Liver (tissue), 7 donors: ENCODE measurements at regions not wholly inside any gene's neighbourhood (a gene's known extent, or its start where the extent isn't known, plus 50 kb on each side); places are given as distances from the start of the nearest gene placed in this dataset.

ENCODE experiments used
- DNase-seq: peaks from one replicate; pipeline ENCODE4 v3.0.0-alpha.2; 2017; ENCODE audit warnings: low spot score
- H3K27ac ChIP-seq, 2 donors: one replicate each; pipeline ENCODE4 v1.7.0; 2013; ENCODE audit warnings: inconsistent platforms in 2 of 2, low read length in 2 of 2, control low read depth in 1 of 2, low read depth in 1 of 2, mild to moderate bottlenecking in 1 of 2
- H3K27me3 ChIP-seq, 4 donors: one replicate each; pipeline versions ENCODE4 v1.6.1 to v1.7.0; 2013; ENCODE audit warnings: low read length in 3 of 4, inconsistent platforms in 1 of 4, mild to moderate bottlenecking in 1 of 4, moderate library complexity in 1 of 4; ENCODE audit not compliant: control insufficient read depth in 4 of 4, insufficient read depth in 4 of 4
- H3K36me3 ChIP-seq, 4 donors: one replicate each; pipeline versions ENCODE4 v1.6.1 to v1.7.0; 2013; ENCODE audit warnings: low read length in 3 of 4, mild to moderate bottlenecking in 3 of 4, low read depth in 1 of 4, moderate library complexity in 1 of 4; ENCODE audit not compliant: control insufficient read depth in 4 of 4, insufficient read depth in 3 of 4
- H3K4me1 ChIP-seq, 4 donors: one replicate each; pipeline versions ENCODE4 v1.6.1 to v1.7.0; 2013; ENCODE audit warnings: low read length in 3 of 4, mild to moderate bottlenecking in 3 of 4, moderate library complexity in 1 of 4; ENCODE audit not compliant: control insufficient read depth in 4 of 4, insufficient read depth in 4 of 4
- H3K4me3 ChIP-seq, 3 donors: one replicate each; pipeline versions ENCODE4 v1.6.1 to v1.7.0; 2013; ENCODE audit warnings: low read length in 3 of 3, control low read depth in 1 of 3, low read depth in 1 of 3, mild to moderate bottlenecking in 1 of 3
- H3K9ac ChIP-seq, 2 donors: one replicate each; pipeline ENCODE4 v1.7.0; 2013; ENCODE audit warnings: low read length in 2 of 2, mild to moderate bottlenecking in 2 of 2, moderate library complexity in 2 of 2, control low read depth in 1 of 2, low read depth in 1 of 2
- H3K9me3 ChIP-seq, 4 donors: one replicate each; pipeline versions ENCODE4 v1.6.1 to v1.7.0; 2013; ENCODE audit warnings: low read length in 3 of 4; ENCODE audit not compliant: control insufficient read depth in 4 of 4
- ATF3 ChIP-seq: IDR thresholded peaks from 2 replicates; pipeline ENCODE4 v1.6.1; 2016; ENCODE audit warnings: antibody characterized with exemption
- CTCF ChIP-seq: fragments of 150-350 bp; IDR thresholded peaks from 2 replicates; pipeline ENCODE4 v1.5.1; 2017; ENCODE audit warnings: improper control_type of control experiment, low read depth, low read length; ENCODE audit not compliant: missing input control
- EGR1 ChIP-seq, 2 donors: IDR thresholded peaks; 2 replicates each; pipeline ENCODE4 v1.6.1; 2016 to 2018; ENCODE audit warnings: antibody characterized with exemption in 2 of 2, low read depth in 2 of 2
- FOXA1 ChIP-seq: IDR thresholded peaks from 2 replicates; pipeline ENCODE4 v1.6.1; 2016; ENCODE audit warnings: antibody characterized with exemption
- FOXA2 ChIP-seq: IDR thresholded peaks from 2 replicates; pipeline ENCODE4 v1.6.1; 2016; ENCODE audit warnings: antibody characterized with exemption
- GABPA ChIP-seq, 2 donors: IDR thresholded peaks in 1 of 2; conservative IDR thresholded peaks in 1 of 2; 2 replicates each; pipeline ENCODE4 v1.6.1; 2016; ENCODE audit warnings: antibody characterized with exemption in 2 of 2, mild to moderate bottlenecking in 1 of 2, moderate library complexity in 1 of 2
- HNF4A ChIP-seq, 2 donors: conservative IDR thresholded peaks; 2 replicates each; pipeline ENCODE4 v1.6.1; 2016; ENCODE audit warnings: antibody characterized with exemption in 2 of 2, mild to moderate bottlenecking in 2 of 2
- HNF4G ChIP-seq: IDR thresholded peaks from 2 replicates; pipeline ENCODE4 v1.6.1; 2016; ENCODE audit warnings: antibody characterized with exemption
- MAX ChIP-seq: IDR thresholded peaks from 2 replicates; pipeline ENCODE4 v1.6.1; 2016; ENCODE audit warnings: antibody characterized with exemption
- REST ChIP-seq: IDR thresholded peaks from 2 replicates; pipeline ENCODE4 v1.6.1; 2016; ENCODE audit warnings: antibody characterized with exemption, mild to moderate bottlenecking
- RXRA ChIP-seq, 2 donors: IDR thresholded peaks; 2 replicates each; pipeline ENCODE4 v1.6.1; 2017 to 2018; ENCODE audit warnings: antibody characterized with exemption in 2 of 2, mild to moderate bottlenecking in 1 of 2
- SP1 ChIP-seq: IDR thresholded peaks from 2 replicates; pipeline ENCODE4 v1.6.1; 2018; ENCODE audit warnings: antibody characterized with exemption, mild to moderate bottlenecking
- TAF1 ChIP-seq: conservative IDR thresholded peaks from 2 replicates; pipeline ENCODE4 v1.6.1; 2016; ENCODE audit warnings: antibody characterized with exemption, mild to moderate bottlenecking
- ZBTB33 ChIP-seq: IDR thresholded peaks from 2 replicates; pipeline ENCODE4 v1.6.1; 2016; ENCODE audit warnings: antibody characterized with exemption
- donor health status: healthy.
- donor health status: healthy.
- donor health status: healthy.
- donor health status: healthy.

GRCh38 chr12:126847005-126847629, 1419.9 kb upstream of the TMEM132C start (continued):
- TF ChIP-seq REST (no peak), ZBTB33 (no peak)

GRCh38 chr12:126855768-126856167, 1411.2 kb upstream of the TMEM132C start:
- TF ChIP-seq TAF1 (no peak), EGR1 (IDR thresholded peaks at IDR 0.05; ENCODE audit: low read depth in 2 of 2) (no peak), RXRA (IDR thresholded peaks at IDR 0.05) (no peak), HNF4A (conservative IDR thresholded peaks at IDR 0.05) (no peak), MAX (no peak), REST (no peak), ATF3 (no peak), FOXA1 (no peak), ZBTB33 (no peak), CTCF (no peak), HNF4G (no peak), GABPA (IDR thresholded peaks at IDR 0.05 in 1 of 2, conservative IDR thresholded peaks at IDR 0.05 in 1 of 2) (no peak), FOXA2 (no peak), SP1 (no peak)
- no peaks in the 10 kb centered on the region for H3K9me3 ChIP-seq
- no peak overlapping the region for H3K4me3 ChIP-seq
- H3K4me1 ChIP-seq = no peaks in the 10 kb centered on the region
- H3K36me3 ChIP-seq = no peaks in the 10 kb centered on the region
- DNase-seq = no peak
- peaks cover 0 to 3% (median 1%) of the 10 kb centered on the region in 4 donors for H3K27me3 ChIP-seq
- H3K27ac ChIP-seq = no peak overlapping the region
- H3K9ac ChIP-seq = no peak overlapping the region
